ENCODE measurements at regions not wholly inside any gene's neighbourhood (a gene's known extent, or its start where the extent isn't known, plus 50 kb on each side); places are given as distances from the start of the nearest gene placed in this dataset.

DNA sequence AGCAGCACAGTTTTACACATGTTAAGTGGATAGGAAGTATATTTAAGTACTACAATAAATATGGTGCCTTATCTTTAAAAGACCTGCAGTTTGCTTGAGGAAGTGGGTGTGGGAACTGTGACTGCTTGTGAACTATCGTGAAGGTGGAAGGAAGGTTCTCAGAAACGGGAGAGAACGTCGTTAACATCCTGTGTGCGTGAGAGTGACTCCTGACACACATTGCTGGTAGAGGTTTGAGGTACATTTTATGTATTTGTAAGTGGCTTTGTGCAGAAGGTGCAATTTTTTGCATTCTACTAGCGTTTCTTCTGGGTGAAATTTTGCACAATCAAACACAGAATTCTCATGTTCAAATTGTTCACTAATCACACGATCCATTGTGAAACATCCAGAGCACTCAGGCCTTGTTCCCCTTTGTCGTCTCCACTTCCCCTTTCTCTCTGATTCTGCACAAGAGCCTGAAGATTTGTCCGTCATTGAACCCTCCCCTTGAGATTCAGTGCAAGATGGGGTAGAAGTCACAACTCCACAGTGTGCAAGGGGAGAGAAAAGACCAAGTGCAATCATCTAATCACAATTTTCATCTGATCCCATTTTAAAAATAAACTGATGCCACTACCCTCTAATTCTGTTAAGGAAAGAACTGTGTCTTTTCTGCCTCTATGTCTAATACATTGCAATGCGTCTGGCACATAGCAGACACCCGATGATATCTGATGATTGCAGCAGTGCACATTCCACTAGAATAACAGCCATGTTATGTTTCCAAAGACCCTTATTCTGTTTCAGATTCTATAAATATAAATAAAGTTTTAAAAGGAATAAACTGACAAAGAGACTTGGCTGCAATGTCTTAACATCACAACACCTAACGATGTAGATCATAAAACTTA lies 279.9 kb downstream of the NEBL start:
- Histone ChIP-seq H3K79me2 (ENCODE audit: control insufficient read depth, insufficient read depth, low read length, unreplicated experiment) (no peaks in the 10 kb centered on the region), H3K27ac (ENCODE audit: low read depth, low read length) (no peak overlapping the region), H3K36me3 (ENCODE audit: insufficient read depth, low read length) (no peaks in the 10 kb centered on the region), H3K4me1 (ENCODE audit: control insufficient read depth, insufficient read depth, low read length, unreplicated experiment) (no peaks in the 10 kb centered on the region), H2AFZ (ENCODE audit: low read length, unreplicated experiment) (no peak overlapping the region), H3K27me3 (ENCODE audit: insufficient read depth, low read length) (no peaks in the 10 kb centered on the region), H3K4me3 (ENCODE audit: low read depth, low read length) (no peak overlapping the region)

- Histone ChIP-seq H3K36me3 (ENCODE audit: insufficient read depth, low read length) (no peaks in the 10 kb centered on the region), H3K4me3 (ENCODE audit: low read depth, low read length) (no peak overlapping the region), H3K4me1 (ENCODE audit: control insufficient read depth, insufficient read depth, low read length, unreplicated experiment) (no peaks in the 10 kb centered on the region), H2AFZ (ENCODE audit: low read length, unreplicated experiment) (no peak overlapping the region), H3K27me3 (ENCODE audit: insufficient read depth, low read length) (no peaks in the 10 kb centered on the region), H3K79me2 (ENCODE audit: control insufficient read depth, insufficient read depth, low read length, unreplicated experiment) (no peaks in the 10 kb centered on the region), H3K27ac (ENCODE audit: low read depth, low read length) (no peak overlapping the region)
These were observed 280.9 kb downstream of the NEBL start for GRCh38 chr10:20616056-20616671.

DNA sequence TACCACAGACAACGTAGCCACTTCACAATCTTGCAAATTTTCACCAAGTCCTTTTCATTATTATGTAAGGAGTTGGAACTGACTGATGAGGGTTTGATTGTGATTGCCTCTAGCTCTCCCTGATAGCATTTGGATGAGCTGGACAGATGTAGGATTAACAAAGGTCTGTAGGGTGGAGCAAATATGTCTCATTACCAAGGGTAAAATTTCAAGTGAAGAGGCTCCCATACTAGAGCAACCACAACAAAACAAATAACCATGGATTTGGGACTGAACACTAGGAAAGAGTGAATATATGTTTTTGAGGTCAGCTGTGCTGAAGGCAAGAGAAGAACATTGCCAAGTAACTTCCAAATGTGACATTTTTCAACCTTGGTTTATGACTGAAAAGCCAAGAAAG lies 281.7 kb downstream of the NEBL start:
- Histone ChIP-seq H3K4me3 (ENCODE audit: low read depth, low read length) (no peak overlapping the region), H3K27me3 (ENCODE audit: insufficient read depth, low read length) (no peaks in the 10 kb centered on the region), H3K79me2 (ENCODE audit: control insufficient read depth, insufficient read depth, low read length, unreplicated experiment) (no peaks in the 10 kb centered on the region), H3K27ac (ENCODE audit: low read depth, low read length) (no peak overlapping the region), H2AFZ (ENCODE audit: low read length, unreplicated experiment) (no peak overlapping the region), H3K4me1 (ENCODE audit: control insufficient read depth, insufficient read depth, low read length, unreplicated experiment) (no peaks in the 10 kb centered on the region), H3K36me3 (ENCODE audit: insufficient read depth, low read length) (no peaks in the 10 kb centered on the region)

DNA sequence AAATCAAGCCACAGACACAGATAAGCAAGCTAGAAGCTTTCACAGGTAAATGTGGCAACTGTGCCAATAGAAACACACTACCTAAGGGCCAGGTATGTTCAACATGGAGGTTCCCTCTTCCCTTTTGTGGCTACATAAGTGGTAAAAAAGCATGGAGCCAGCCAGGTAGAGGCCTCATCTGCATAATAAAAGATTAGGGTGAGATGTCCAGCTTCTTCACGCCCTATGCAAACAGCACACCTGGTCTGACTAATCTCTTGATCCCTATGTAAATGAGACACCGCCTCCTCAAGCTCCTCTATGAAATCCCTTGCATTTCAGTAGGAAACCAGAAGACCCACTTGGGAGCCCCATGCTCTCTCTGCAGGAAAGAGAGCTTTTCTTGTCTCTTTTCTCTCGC lies 282.2 kb downstream of the NEBL start:
- Histone ChIP-seq H3K27ac (ENCODE audit: low read depth, low read length) (no peak overlapping the region), H3K4me1 (ENCODE audit: control insufficient read depth, insufficient read depth, low read length, unreplicated experiment) (no peaks in the 10 kb centered on the region), H2AFZ (ENCODE audit: low read length, unreplicated experiment) (no peak overlapping the region), H3K79me2 (ENCODE audit: control insufficient read depth, insufficient read depth, low read length, unreplicated experiment) (no peaks in the 10 kb centered on the region), H3K4me3 (ENCODE audit: low read depth, low read length) (no peak overlapping the region), H3K27me3 (ENCODE audit: insufficient read depth, low read length) (no peaks in the 10 kb centered on the region), H3K36me3 (ENCODE audit: insufficient read depth, low read length) (no peaks in the 10 kb centered on the region)

DNA sequence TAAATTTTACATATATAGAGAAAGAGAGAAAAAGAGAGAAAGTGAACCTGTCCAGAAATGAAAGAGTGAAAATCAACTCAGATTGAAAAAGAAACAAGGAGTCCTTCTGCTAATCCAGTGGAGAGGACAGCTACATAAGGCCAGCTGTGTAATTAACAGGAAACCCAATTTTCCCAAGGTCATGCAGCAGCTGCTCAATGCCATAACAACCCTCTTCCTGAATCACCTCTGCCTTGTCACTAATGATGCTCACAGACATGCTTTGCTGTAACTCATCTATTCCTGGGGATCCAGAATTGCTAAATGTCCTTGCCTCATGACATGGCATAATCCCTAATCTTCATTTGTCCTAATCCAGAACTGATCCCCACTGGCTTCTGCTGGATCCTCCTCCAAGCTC lies 288.6 kb downstream of the NEBL start:
- Histone ChIP-seq H3K27ac (ENCODE audit: low read depth, low read length) (no peak overlapping the region), H3K4me1 (ENCODE audit: control insufficient read depth, insufficient read depth, low read length, unreplicated experiment) (no peaks in the 10 kb centered on the region), H3K36me3 (ENCODE audit: insufficient read depth, low read length) (no peaks in the 10 kb centered on the region), H3K4me3 (ENCODE audit: low read depth, low read length) (no peak overlapping the region), H3K79me2 (ENCODE audit: control insufficient read depth, insufficient read depth, low read length, unreplicated experiment) (no peaks in the 10 kb centered on the region), H2AFZ (ENCODE audit: low read length, unreplicated experiment) (no peak overlapping the region), H3K27me3 (ENCODE audit: insufficient read depth, low read length) (no peaks in the 10 kb centered on the region)

DNA sequence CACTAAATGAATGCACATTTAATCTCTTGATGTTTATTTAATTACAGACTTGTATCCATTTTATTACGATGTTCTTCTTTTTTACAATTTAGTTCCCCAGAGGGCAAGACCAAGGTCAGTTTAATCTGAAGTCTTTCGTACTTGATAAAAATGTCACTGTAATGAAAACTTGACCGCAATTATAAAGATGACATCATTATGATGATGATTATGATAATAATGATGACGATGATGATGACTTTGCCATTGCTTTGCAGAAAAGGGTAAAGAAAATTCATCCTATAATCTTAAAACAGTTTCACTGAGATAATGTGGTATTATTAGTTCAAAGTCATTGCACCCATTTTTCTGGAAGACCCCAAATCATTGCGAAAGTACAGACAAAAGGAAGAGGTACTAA lies 290.1 kb downstream of the NEBL start:
- no peaks in the 10 kb centered on the region for H3K79me2 ChIP-seq (ENCODE audit: control insufficient read depth, insufficient read depth, low read length, unreplicated experiment)
- H3K4me1 ChIP-seq (ENCODE audit: control insufficient read depth, insufficient read depth, low read length, unreplicated experiment), result no peaks in the 10 kb centered on the region
- H3K36me3 ChIP-seq (ENCODE audit: insufficient read depth, low read length), result no peaks in the 10 kb centered on the region
- no peak overlapping the region for H3K27ac ChIP-seq (ENCODE audit: low read depth, low read length)
- H3K4me3 ChIP-seq (ENCODE audit: low read depth, low read length), result no peak overlapping the region
- H2AFZ ChIP-seq (ENCODE audit: low read length, unreplicated experiment), result no peak overlapping the region
- no peaks in the 10 kb centered on the region for H3K27me3 ChIP-seq (ENCODE audit: insufficient read depth, low read length)

DNA sequence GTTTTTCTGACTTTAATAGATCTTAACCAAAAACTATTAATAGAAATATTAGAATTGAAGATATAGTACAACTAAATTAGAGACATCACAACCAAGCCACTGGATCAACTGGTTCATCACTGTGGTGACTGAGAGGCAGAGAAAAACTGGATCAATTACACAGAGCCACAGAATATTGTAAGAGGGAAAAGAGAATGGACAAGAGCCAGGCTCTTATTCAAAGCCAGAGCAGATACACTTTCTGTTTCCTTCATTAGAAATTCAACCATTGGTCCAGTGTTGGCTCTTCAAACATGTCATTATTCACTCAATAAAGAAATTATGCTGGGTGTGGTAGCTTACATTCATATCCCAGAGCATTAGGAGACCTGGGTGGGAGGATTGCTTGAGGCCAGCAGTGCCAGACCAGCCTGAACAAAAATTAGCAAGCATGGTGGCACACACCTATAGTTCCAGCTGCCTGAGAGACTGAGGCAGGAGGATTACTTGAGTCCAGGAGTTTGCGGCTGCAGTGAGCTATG lies 295.1 kb downstream of the NEBL start:
- Histone ChIP-seq H3K36me3 (ENCODE audit: insufficient read depth, low read length) (no peaks in the 10 kb centered on the region), H2AFZ (ENCODE audit: low read length, unreplicated experiment) (no peak overlapping the region), H3K27me3 (ENCODE audit: insufficient read depth, low read length) (no peaks in the 10 kb centered on the region), H3K4me1 (ENCODE audit: control insufficient read depth, insufficient read depth, low read length, unreplicated experiment) (peaks cover 9% of the 10 kb centered on the region), H3K79me2 (ENCODE audit: control insufficient read depth, insufficient read depth, low read length, unreplicated experiment) (no peaks in the 10 kb centered on the region), H3K4me3 (ENCODE audit: low read depth, low read length) (no peak overlapping the region), H3K27ac (ENCODE audit: low read depth, low read length) (no peak overlapping the region)

DNA sequence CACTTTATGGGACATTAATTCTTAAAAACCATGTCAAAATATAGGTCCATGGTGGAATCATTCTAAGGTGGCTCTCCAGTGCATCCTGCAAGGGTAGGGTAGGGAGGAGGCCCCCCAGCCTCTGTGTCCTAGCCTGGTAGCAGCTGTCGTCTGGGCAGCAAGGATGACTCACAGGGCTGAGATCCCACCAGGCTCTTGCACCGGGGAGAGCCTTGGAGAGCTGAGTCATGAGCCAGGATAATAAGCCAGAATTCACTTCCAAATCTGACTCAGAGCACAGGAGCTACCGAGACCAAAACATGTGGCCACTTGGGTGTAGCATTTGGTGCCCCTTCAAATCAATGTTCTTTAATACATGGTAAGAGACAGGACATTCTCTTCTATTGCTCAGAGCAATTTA lies 298.5 kb downstream of the NEBL start:
- peak overlapping the region; percentile 48 for H3K27ac ChIP-seq (ENCODE audit: low read depth, low read length)
- H2AFZ ChIP-seq (ENCODE audit: low read length, unreplicated experiment), result no peak overlapping the region
- no peaks in the 10 kb centered on the region for H3K79me2 ChIP-seq (ENCODE audit: control insufficient read depth, insufficient read depth, low read length, unreplicated experiment)
- peaks cover 9% of the 10 kb centered on the region for H3K4me1 ChIP-seq (ENCODE audit: control insufficient read depth, insufficient read depth, low read length, unreplicated experiment)
- H3K4me3 ChIP-seq (ENCODE audit: low read depth, low read length), result peak overlapping the region; percentile 37; the same call in 1 of the 2 replicates
- H3K27me3 ChIP-seq (ENCODE audit: insufficient read depth, low read length), result no peaks in the 10 kb centered on the region
- H3K36me3 ChIP-seq (ENCODE audit: insufficient read depth, low read length), result no peaks in the 10 kb centered on the region

GRCh38 chr10:20596911-20597310 lies 300.2 kb downstream of the NEBL start:
- H3K79me2 ChIP-seq (ENCODE audit: control insufficient read depth, insufficient read depth, low read length, unreplicated experiment), result no peaks in the 10 kb centered on the region
- no peak overlapping the region for H3K4me3 ChIP-seq (ENCODE audit: low read depth, low read length)
- no peak overlapping the region for H3K27ac ChIP-seq (ENCODE audit: low read depth, low read length)
- H3K27me3 ChIP-seq (ENCODE audit: insufficient read depth, low read length), result no peaks in the 10 kb centered on the region
- H3K36me3 ChIP-seq (ENCODE audit: insufficient read depth, low read length), result no peaks in the 10 kb centered on the region
- peaks cover 9% of the 10 kb centered on the region for H3K4me1 ChIP-seq (ENCODE audit: control insufficient read depth, insufficient read depth, low read length, unreplicated experiment)
- H2AFZ ChIP-seq (ENCODE audit: low read length, unreplicated experiment), result no peak overlapping the region

GRCh38 chr10:20596065-20596755 lies 300.9 kb downstream of the NEBL start:
- no peaks in the 10 kb centered on the region for H3K79me2 ChIP-seq (ENCODE audit: control insufficient read depth, insufficient read depth, low read length, unreplicated experiment)

More at GRCh38 chr10:20596065-20596755, 300.9 kb downstream of the NEBL start:
- Histone ChIP-seq H3K4me1 (ENCODE audit: control insufficient read depth, insufficient read depth, low read length, unreplicated experiment) (peaks cover 9% of the 10 kb centered on the region), H3K27me3 (ENCODE audit: insufficient read depth, low read length) (no peaks in the 10 kb centered on the region), H3K36me3 (ENCODE audit: insufficient read depth, low read length) (no peaks in the 10 kb centered on the region), H3K4me3 (ENCODE audit: low read depth, low read length) (no peak overlapping the region), H2AFZ (ENCODE audit: low read length, unreplicated experiment) (no peak overlapping the region), H3K27ac (ENCODE audit: low read depth, low read length) (no peak overlapping the region)

Measured in ACC112 (cell line).